ENCODE measurements at regions not wholly inside any gene's neighbourhood (a gene's known extent, or its start where the extent isn't known, plus 50 kb on each side); places are given as distances from the start of the nearest gene placed in this dataset.
A peak's percentile ranks its signal among the peaks of the same experiment; 100 is the strongest.

- no peak for DNase-seq (ENCODE audit: low spot score)
Observed at GRCh38 chr6:156056085-156056484, 600.4 kb upstream of the NOX3 start.

DNA sequence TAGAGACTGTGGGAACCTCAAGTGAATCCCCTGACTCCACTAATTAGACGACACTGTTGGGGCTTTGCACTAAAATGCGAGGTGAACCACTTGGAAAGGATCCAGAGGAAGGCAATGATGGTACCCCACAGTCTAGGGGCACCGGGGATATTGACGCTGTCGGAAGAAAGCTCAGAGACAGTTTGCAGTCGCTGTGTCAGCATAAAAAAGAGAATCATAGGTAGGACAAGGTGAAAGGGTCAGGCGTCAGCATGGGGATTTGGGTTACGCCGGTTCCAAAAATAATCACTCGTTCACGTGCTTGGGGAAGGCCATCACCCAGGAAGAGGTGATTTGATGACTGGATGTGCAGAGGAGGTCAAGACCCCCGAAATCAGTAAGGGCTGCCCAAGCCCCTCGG, 598.0 kb upstream of the NOX3 start:
- no peak for DNase-seq (ENCODE audit: low spot score)

GRCh38 chr6:156046841-156047449, 591.3 kb upstream of the NOX3 start:
- no peak for DNase-seq (ENCODE audit: low spot score)

DNA sequence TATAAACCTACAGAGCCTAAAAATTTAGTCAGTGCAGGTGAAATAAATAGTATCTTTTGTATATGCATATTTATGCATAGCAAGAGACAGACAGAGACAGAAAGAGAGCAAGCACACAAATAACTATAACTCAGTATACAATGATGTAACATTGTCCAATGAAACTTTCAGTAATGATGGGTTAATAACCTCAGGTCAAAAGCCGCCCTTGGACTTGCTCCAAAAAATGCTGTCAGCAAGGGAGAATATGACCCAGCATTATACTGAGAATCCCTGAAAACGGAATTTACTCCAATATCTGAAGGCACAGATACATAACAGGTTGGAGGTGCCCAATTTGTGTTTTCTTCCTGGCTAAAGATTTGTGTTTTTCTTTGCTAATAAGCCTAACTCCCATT, 590.6 kb upstream of the NOX3 start:
- no peak for DNase-seq (ENCODE audit: low spot score)

- DNase-seq (ENCODE audit: low spot score), result no peak
Observed at GRCh38 chr6:156045401-156046267, 590.0 kb upstream of the NOX3 start.

DNA sequence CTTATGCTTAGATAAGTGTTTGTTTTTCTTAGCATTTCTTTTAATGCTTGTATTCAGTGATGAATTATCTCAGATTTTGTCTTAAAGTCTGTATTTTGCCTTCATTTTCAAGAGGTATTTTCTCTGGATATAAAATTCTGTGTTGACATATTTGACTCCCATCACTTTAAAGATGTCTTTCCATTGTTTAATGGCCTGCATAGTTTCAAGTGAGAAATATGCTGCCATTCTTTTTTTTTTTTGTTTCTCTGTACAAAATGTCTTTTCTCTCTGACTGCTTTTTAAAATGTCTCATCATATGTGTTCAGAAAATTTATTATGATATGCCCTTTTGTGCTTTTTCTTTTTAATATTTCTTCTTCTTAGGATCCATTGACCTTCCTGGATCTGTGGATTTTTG, 578.0 kb upstream of the NOX3 start:
- no peak for DNase-seq (ENCODE audit: low spot score)

DNA sequence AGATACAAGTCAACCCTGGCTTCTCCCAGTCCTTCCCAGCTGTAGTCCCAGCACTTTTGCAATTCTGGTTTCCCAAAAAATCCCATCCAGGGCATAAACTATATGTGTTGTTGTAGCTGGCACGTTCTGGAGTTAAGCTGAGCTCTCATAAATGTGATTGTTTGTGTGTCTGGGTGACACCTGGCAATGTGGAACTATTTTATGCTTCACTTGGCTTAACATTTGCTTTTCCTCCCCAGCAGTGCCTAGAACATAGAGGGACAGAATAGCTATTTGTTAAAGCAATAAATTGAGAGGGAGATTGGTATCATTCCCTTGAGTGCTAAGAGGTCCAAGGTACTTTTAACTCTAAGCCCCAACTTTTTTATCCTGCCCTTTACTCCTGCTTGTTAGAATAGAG, 575.9 kb upstream of the NOX3 start:
- DNase-seq (ENCODE audit: low spot score), result no peak

GRCh38 chr6:156030053-156030452, 574.4 kb upstream of the NOX3 start:
- no peak for DNase-seq (ENCODE audit: low spot score)

DNA sequence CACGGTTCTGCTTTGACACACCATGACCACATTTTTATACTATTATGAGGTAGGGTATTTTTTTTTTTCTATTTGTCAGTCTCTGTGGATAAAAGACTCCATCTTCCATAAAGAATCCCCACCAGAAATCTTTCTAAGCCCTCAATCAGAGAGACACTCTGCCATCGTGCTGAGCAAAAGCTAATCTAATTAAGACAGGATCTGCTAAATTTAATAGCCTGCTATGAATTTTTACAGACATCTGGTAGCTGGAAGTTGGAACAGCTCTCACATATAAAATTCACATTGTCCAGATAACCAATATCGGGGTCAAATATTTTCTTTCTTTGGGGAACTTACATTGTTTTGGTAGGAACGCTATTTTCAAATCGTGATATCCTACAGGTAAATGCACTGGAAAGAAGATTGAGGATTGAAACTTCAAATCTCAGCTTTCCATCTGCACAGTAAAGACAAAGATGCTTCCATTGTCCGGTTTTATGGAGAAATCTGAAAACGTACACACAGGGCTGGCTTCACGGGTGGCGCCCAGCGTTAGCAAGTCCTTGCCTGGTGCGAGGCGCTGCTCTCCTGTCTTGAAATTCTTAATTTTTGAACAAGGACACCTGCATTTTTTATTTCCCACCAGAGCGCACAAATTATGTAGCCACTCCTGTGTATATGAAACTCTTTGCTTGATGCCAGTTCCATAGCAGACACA, 573.8 kb upstream of the NOX3 start:
- no peak for DNase-seq (ENCODE audit: low spot score)

GRCh38 chr6:156028335-156029131, 572.9 kb upstream of the NOX3 start:
- DNase-seq (ENCODE audit: low spot score), result peak; percentile 27

- DNase-seq (ENCODE audit: low spot score), result no peak
Observed at GRCh38 chr6:156027248-156027626, 571.6 kb upstream of the NOX3 start.

DNA sequence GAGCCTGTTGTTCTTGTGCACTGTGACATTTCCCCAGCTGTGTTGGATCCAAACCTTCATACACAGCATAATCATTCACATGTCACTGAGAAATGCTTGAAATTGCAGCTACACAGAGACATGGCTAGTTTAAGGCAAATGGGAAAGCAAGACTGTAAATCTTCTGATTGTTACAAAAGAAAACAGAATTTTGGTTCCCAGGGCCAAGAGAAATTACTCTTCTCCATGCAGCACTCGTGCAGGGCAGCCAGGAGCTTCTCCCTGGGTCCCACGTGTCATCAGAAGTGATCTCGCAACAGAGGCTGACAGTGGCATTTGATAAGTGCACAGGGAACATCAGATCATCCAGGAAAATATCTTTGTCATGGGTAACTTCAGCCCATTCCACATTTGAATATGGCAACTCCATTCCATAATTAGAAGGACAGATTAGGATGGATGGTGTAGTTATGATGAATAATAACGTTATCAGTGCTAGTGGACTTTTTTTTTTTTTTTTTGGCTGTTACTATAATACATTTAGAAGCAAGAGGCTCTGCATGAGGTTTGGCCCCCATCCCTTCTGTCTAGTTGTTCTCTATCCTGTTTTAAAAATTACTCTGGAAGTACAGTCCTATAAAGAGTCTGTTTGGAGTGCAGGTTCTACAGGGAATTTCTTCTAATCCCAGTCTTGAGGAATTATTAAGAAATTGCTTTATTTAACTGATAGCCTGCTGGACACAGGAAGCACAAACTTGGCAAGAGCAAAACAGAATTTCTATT, 571.0 kb upstream of the NOX3 start:
- no peak for DNase-seq (ENCODE audit: low spot score)

GRCh38 chr6:156024339-156024738, 568.7 kb upstream of the NOX3 start:
- no peak for DNase-seq (ENCODE audit: low spot score)

DNA sequence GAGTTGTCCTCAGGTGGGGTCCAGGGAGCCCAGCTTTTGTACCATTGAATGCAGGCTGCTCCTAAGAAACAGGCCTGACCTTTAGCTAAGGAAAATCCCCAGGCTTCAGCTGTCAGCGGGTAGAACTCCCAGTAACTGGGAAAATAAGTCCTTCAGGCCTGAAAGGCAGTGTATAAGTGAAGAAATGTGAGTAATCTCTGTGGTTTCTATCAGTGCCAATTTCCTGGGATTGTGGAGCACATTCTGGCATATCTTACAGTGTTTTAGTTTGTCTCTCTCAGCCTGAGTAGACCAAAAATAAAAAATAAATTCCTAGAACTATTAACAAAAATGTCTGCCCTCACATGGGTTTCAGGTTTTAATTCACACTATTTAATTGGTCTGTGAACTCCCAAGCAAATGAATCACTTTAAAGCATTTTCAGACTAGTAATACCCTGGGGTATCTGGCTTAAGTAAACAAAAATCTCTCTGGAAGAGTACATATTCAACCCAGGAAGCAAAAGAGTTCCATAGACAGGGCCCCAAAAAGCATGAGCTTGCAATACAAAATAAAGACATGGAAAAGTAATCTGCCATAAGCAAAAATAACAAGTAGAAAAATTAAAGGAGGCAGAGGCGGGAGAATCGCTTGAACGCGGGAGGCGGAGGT, 566.2 kb upstream of the NOX3 start:
- peak; percentile 54 for DNase-seq (ENCODE audit: low spot score)

DNA sequence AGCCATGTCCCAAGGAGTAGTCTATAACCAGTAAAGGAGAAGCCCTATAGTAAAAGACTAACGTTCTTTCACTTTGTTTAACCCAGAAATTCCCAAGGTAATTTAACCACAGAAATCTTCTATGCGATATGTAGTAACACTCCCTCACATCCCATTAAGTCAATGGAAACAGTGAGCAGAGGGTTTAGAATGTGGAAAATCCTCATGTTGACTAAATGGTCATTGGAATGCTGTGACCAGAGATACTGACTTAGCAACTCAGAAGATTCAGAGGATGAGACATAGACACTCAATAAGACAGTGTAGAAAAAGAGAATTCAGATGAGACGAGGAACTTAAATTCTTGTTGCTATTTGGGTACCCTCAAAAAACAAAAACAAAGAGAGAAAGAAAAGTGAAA, 562.2 kb upstream of the NOX3 start:
- DNase-seq (ENCODE audit: low spot score), result peak; percentile 49

DNA sequence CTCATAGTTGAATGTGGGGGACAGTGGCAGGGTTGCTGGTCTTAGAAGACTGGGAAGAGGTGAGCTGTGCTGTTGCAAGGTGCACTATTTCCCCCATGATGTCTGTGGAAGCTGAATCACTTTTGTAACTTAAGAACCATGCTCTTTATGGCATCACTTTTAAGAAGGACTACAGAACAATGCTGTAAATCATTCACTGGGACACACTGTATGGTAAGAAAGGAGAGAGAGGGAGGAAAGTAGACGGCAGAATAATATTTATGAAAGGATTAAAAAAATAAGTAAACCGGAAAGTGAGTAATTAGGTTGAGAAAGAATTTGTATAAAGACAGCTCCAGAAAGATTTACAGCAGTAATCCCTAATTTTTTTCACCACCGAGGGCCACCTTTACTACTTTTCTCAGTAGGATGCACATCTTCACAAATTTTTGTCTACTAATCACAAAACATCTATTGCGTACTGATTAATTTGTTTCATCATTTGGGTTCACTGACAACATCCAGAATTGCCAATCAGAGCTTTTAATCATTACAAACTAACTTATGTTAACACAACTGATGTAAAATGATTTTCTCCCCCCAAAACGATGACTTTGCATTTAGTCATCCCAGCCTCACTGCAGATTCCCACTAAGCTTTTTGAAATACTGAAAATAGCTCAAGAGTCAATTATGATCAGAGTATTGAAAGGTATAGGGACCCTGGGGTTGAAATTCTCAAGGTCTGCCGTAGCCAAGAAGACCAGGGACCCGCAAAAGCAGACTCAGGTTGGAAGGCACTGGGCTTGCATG, 560.7 kb upstream of the NOX3 start:
- DNase-seq (ENCODE audit: low spot score), result no peak

DNA sequence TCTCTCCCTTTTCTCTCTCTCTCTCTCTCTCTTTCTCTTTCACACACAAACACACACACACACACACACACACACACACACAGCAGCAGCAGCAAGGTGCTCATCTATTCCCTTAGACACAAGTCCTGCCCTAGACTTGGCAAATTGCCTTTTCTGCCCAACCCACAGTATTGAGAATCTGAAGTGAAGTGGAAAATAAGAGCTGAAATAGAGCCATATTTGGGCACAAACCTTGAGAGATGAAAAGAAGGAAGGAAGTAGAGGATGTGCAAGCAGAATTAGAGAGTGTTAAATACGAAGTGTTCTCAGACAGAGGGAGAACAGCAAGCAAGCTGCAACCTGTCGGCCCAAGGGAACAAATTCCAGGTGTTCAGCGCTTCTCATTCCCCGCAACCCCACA, 557.5 kb upstream of the NOX3 start:
- no peak for DNase-seq (ENCODE audit: low spot score)

- no peak for DNase-seq (ENCODE audit: low spot score)
Observed at GRCh38 chr6:156009656-156010055, 554.0 kb upstream of the NOX3 start.

DNA sequence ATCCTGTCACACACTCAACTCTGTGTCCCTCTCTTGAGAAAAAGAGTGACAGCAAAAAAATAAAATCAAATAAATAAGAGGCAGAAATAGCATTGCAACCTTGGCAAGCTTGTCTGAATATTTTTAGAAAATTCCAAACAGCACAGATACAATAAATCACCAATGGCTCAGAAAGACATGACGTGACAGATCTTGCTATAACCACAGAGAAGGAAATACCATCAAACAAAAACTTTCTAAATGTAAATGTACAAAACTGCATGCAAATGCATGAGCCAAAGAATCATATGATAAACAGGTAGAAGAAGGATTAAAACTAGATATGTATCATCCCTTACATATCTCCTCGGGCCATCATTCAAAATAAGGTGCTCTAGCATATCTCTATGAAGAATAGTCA, 549.2 kb upstream of the NOX3 start:
- no peak for DNase-seq (ENCODE audit: low spot score)

GRCh38 chr6:155996151-155996550, 540.5 kb upstream of the NOX3 start:
- DNase-seq (ENCODE audit: low spot score), result no peak

Measured in AG08395 (cell line).